GM12875 (cell line): ENCODE measurements at regions not wholly inside any gene's neighbourhood (a gene's known extent, or its start where the extent isn't known, plus 50 kb on each side); places are given as distances from the start of the nearest gene placed in this dataset.
"Not testable (repeated sequence)": the region's sequence is repeated elsewhere in the genome, so short reads cannot be mapped to it uniquely, and the experiment has no call there.

Experiments used
- H3K4me3 ChIP-seq: one replicate; pipeline ENCODE4 v1.5.1; 2011; ENCODE audit warnings: low read depth, low read length, control low read depth
- TF ChIP-seq, protein P1 (sequence below): IDR thresholded peaks from 2 replicates; pipeline ENCODE4 v1.5.1; 2011; ENCODE audit warnings: low read depth, mild to moderate bottlenecking, control low read depth, inconsistent platforms, low read length, moderate library complexity, borderline replicate concordance; ENCODE audit not compliant: insufficient read depth

DNA sequence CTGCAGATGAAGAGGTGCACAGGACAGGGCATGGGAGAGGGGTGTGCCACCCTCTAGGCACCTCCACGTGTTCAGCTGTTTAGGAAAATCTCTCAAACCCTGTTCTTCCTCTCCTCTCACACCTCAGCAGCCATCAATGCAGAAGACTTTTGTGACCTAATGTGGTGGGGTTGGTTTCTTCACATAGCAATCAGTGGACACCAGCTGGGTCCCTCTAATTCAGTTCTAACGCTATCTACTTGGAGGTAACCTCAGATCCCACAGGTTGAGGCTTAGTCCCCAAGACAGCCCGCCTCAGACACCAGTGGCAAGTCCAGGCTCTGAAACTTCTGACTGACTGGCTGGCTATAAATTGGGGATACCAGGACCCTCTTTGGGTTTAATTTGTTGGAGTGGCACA, 69.9 kb upstream of the ANKRD10 start:
- TF ChIP-seq, protein P1, sequence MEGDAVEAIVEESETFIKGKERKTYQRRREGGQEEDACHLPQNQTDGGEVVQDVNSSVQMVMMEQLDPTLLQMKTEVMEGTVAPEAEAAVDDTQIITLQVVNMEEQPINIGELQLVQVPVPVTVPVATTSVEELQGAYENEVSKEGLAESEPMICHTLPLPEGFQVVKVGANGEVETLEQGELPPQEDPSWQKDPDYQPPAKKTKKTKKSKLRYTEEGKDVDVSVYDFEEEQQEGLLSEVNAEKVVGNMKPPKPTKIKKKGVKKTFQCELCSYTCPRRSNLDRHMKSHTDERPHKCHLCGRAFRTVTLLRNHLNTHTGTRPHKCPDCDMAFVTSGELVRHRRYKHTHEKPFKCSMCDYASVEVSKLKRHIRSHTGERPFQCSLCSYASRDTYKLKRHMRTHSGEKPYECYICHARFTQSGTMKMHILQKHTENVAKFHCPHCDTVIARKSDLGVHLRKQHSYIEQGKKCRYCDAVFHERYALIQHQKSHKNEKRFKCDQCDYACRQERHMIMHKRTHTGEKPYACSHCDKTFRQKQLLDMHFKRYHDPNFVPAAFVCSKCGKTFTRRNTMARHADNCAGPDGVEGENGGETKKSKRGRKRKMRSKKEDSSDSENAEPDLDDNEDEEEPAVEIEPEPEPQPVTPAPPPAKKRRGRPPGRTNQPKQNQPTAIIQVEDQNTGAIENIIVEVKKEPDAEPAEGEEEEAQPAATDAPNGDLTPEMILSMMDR = no peak
- H3K4me3 ChIP-seq = no peak overlapping the region

- no peak overlapping the region for H3K4me3 ChIP-seq
- TF ChIP-seq, protein P1 = no peak
Observed at GRCh38 chr13:110984381-110984780, 69.5 kb upstream of the ANKRD10 start.

- no peak overlapping the region for H3K4me3 ChIP-seq
- TF ChIP-seq, protein P1 = no peak
Observed at GRCh38 chr13:110983241-110983640, 68.4 kb upstream of the ANKRD10 start.

GRCh38 chr13:110981379-110981778, 66.5 kb upstream of the ANKRD10 start:
- no peak overlapping the region for H3K4me3 ChIP-seq
- TF ChIP-seq, protein P1 = no peak

GRCh38 chr13:110980921-110981320, 66.1 kb upstream of the ANKRD10 start:
- H3K4me3 ChIP-seq = no peak overlapping the region
- TF ChIP-seq, protein P1 = no peak

- not testable (repeated sequence) for H3K4me3 ChIP-seq
Observed at GRCh38 chr13:110979149-110979548, 64.3 kb upstream of the ANKRD10 start.

DNA sequence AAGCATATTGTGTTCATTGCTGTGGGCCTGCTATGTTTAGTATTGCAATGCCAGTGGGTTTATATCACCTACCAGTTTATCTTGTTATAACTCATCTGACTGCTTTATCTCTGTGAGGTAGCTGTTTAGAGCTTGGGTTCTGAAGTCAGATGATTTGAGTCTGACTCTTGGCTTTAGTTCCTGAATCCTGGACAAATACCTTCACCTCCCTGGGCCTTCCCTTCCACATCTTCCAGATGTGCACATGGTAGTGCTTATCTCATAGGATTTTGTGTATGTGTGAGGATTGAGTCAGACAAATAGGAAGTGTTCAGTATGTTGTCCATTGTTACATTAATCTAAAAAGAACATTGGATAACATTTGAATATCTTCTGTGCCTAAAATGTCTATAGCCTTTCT, 63.5 kb upstream of the ANKRD10 start:
- no peak overlapping the region for H3K4me3 ChIP-seq
- TF ChIP-seq, protein P1 = no peak

DNA sequence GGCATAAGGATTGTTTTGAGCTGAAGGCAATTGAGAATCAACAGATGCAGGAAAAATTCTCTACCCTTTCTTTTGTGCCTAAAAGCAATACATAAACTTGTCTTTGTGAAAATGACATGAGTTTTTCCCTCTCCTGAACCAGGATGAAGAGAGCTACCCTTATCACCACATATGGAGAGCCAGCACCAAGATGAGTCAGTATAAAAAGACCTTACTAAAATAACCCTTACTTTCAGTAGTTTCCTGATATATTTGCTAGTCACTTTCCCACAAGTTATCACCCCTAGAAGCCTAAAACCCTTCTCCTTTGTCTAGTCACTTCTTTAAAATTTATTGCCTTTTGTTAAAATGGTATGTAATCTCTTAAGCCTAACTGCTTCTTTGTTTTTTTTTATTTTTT, 61.9 kb upstream of the ANKRD10 start:
- TF ChIP-seq, protein P1 = no peak
- no peak overlapping the region for H3K4me3 ChIP-seq
